ENCODE measurements at regions not wholly inside any gene's neighbourhood (a gene's known extent, or its start where the extent isn't known, plus 50 kb on each side); places are given as distances from the start of the nearest gene placed in this dataset.

DNA sequence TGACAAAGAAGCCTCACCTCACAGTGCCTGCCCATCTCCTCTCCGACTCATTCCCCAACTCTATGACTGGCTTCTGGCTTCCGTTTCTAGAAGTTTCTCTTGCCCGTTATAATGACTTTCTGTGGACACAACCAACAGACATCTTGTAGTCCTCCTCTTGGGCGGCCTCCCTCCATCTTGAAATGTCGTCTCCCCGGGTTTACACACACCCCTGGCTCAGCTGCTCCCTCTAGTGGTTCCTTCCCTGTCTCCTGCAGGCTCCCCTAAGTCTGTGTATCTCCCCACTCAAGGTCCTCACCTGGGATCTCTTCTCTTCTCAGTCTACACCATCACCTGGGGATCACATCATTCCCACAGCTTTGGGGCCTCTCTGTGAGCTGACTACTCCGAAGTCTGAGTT, 123.4 kb upstream of the NEBL start:
- TF ChIP-seq, protein P1, sequence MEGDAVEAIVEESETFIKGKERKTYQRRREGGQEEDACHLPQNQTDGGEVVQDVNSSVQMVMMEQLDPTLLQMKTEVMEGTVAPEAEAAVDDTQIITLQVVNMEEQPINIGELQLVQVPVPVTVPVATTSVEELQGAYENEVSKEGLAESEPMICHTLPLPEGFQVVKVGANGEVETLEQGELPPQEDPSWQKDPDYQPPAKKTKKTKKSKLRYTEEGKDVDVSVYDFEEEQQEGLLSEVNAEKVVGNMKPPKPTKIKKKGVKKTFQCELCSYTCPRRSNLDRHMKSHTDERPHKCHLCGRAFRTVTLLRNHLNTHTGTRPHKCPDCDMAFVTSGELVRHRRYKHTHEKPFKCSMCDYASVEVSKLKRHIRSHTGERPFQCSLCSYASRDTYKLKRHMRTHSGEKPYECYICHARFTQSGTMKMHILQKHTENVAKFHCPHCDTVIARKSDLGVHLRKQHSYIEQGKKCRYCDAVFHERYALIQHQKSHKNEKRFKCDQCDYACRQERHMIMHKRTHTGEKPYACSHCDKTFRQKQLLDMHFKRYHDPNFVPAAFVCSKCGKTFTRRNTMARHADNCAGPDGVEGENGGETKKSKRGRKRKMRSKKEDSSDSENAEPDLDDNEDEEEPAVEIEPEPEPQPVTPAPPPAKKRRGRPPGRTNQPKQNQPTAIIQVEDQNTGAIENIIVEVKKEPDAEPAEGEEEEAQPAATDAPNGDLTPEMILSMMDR (IDR thresholded peaks at IDR 0.05): peak in 2 of 5 experiments; percentile 15 to 32
- TF ChIP-seq POLR2A (IDR thresholded peaks at IDR 0.05): no peak
- TF ChIP-seq EP300 (IDR thresholded peaks at IDR 0.05; ENCODE audit: low read depth): no peak
- no peak for TF ChIP-seq POLR2AphosphoS5 (IDR thresholded peaks at IDR 0.05)
